ENCODE measurements at regions not wholly inside any gene's neighbourhood (a gene's known extent, or its start where the extent isn't known, plus 50 kb on each side); places are given as distances from the start of the nearest gene placed in this dataset.

DNA sequence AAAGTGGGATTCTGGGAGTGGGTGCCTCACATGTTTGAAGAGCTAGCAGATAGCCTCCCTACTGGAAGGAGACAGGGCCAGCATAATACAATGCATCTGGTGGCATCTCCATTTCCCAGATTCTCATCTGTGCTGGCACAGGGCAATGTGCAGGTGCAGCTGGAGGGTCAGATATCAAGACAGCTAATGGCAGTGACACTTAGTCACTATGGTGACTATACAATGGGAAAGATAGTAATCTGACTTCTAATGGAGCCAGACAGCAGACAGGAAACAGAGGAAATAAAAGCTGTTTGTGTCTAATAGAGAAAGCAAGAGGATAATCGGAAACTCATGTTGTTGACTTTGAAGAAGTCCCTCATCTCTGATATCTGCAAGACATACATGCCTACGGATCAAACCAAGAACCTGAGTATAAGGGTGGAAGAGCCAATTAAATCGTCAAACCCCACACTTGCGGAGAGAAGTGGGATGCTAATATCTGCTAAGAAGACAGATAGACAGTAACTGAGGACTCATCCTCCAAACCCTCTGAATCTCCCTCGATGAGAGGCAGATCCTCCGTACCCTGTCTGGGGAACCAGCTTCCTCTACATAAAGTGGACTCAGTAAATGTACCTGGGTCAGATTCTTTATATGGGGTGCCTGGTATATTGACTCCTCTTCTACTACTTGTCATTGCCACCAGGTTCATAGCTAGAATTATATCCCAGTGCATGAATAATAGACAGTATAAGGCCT lies 692.7 kb downstream of the SOCS6 start:
- TF ChIP-seq ARNT (IDR thresholded peaks at IDR 0.05), result no peak
- TF ChIP-seq FOXM1 (IDR thresholded peaks at IDR 0.05; ENCODE audit: borderline replicate concordance), result no peak
- TF ChIP-seq TARDBP (IDR thresholded peaks at IDR 0.05), result no peak
- no peak for TF ChIP-seq SUZ12 (IDR thresholded peaks at IDR 0.05)
- TF ChIP-seq FOXK2 (IDR thresholded peaks at IDR 0.05), result no peak
- no peak for TF ChIP-seq L3MBTL2 (conservative IDR thresholded peaks at IDR 0.05)
- no peak for TF ChIP-seq BHLHE40 (IDR thresholded peaks at IDR 0.05; ENCODE audit: borderline replicate concordance)
- no peak for TF ChIP-seq ELF4 (IDR thresholded peaks at IDR 0.05)
- no peak for TF ChIP-seq LEF1 (IDR thresholded peaks at IDR 0.05; ENCODE audit: borderline replicate concordance)
- TF ChIP-seq NFRKB (IDR thresholded peaks at IDR 0.05), result no peak
- no peak for TF ChIP-seq FOXA1 (IDR thresholded peaks at IDR 0.05)
- no peak for TF ChIP-seq SP1 (IDR thresholded peaks at IDR 0.05)
- TF ChIP-seq CTBP1 (IDR thresholded peaks at IDR 0.05; ENCODE audit: borderline replicate concordance), result no peak
